ENCODE measurements at regions not wholly inside any gene's neighbourhood (a gene's known extent, or its start where the extent isn't known, plus 50 kb on each side); places are given as distances from the start of the nearest gene placed in this dataset.

DNA sequence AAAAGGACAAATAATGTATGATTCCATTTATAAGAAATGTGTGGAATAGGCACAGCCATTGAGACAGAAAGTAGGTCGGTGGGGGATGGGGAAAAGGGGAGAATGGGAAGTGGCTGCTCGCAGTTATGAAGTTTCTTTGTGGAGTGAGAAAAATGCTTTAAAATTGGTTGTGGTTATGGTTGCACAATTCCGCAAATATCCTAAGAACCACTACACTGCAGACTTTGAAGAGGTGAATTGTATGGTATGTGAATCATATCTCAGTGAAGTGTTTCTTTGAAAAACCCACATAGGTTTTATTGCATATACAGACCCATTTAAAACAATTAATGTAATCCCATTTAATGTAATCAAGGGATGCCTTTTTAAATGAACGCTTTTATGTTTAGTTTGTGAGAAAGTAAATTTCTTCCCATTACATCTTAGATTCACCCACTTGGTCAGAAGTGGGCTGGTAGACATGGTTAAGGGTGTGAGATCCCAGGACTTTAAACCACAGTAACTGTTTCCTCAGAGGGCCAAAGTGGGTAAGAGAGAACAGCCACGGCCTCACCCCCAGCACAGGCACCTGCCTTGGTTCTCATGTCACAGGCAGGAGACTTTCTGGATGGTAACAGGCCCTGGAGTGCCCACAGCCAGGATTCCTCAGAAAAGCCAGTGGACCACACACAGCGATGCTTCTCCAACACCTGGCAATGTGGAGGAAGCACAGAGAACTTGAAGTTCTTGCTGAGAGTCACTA lies 119.3 kb upstream of the GJB6 start:
- no peak for DNase-seq

DNA sequence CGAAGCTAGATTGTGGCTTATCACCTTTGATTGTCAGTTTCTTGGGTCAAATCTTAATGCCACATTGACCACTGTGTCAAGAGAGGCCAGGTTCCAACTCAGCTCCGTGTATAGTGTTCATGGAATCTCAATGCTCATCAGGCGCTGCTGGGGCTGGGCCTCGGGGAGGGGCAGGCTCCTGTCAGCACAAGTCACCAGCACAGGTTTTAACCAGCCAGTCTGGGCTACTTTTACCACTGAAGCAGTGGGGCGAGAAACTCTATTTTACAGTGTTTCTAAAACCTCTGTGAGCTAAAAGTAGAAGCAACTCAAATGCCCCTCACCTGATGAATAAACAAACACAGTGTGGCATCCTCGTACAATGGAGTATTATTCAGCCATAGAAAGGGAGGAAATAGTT lies 118.7 kb upstream of the GJB6 start:
- no peak for DNase-seq

DNA sequence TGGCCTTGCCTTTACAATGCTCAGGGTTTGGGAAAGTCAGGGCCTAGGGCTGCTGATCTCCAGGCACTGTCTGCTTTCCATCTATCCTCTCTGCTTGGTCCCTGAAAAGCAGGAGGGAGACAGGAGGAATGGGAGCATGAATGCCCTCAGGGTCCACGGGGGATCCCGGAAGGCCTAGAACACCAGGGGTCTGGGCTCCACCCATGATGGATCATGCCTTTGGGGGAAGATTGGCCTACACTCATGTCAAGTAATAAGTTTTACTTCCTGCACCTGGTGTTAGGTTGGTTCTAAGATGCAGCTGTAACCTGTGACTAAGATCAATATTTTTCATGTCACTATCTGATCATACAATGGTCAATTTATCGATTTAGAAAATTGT lies 118.3 kb upstream of the GJB6 start:
- DNase-seq, result no peak

DNA sequence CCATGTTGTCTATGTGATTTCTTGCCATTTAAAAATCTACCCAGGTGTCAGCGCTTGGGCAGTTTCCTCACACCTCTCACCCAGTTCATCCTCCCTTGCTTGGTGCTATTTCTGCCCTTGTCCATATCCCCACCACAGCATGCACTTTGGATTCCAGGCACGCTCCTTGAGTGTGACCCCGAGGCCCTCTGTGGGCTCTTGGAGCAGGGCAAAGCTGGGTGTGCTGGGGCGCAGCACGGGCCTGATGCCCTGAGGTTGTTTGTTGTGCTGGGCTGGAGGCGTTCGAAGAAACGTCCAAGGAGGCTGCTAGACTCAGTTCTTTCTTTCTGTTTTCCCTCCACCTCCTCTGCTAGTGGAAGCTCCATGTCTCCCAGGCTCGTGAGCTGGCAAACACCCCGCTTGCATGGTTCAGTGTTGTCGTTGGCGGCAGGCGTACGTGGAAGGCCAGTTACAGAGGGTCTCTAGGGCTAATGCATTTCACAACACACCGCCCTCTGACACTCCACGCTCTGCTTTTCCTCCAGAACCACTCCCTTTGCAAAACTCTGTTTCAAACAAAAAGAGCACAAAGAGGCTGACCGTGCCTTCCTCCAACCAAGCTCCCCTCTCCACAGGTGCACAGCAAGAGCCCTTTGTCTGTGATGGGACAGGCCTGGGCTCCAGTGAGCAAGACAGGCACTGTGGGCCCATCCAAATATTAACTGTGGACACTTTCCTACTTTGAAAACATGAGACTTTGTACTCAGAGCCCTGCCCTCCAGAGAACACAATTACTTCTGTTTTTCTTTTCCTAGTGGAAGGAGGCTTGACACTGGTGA lies 117.7 kb upstream of the GJB6 start:
- DNase-seq, result no peak

DNA sequence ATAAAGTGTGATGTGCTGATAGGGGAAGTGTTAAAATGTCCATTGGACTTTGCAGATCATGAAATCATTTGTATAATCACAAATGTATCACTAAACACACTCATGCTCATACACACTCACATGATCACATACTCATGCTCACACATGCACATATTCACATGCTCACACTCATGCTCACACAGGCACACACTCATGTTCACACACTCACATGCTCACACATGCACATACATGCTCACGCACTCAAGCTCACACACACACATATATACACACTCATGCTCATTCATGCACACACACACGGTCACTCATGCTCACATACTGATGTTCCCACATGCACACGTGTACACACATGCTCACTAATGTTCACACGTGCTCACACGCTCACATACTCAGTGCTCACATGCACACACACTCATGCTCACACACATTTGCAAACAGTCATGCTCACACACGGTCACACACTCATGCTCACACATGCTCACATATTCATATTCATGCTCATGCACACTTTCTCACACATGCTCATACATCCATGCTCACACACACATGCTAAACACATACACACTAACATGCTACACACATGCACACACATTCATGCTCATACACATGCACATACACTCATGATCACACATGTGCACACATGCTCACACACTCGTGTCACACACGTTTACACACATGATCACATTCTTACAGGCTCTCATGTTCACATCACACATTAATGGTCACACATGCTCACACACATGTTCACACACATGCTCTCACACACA lies 116.7 kb upstream of the GJB6 start:
- DNase-seq, result no peak

DNA sequence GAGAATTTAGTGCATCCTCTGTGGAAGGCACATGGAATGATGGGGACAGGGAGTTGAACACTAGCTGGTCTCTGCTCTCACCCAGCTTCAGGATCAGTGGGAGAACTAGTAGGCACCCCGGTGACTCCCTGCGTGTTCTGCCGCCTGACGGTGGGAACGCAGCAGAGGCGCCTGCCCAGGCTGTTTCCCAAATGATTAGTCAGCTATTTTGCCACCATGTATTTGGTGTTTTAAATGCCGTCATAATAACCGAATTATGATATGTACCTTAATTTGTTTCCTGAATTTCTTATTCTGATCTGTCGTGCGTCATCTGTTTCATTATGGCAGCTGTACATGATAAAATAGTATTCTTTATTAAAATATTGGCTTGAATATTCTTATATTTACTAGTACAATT lies 115.9 kb upstream of the GJB6 start:
- no peak for DNase-seq

DNA sequence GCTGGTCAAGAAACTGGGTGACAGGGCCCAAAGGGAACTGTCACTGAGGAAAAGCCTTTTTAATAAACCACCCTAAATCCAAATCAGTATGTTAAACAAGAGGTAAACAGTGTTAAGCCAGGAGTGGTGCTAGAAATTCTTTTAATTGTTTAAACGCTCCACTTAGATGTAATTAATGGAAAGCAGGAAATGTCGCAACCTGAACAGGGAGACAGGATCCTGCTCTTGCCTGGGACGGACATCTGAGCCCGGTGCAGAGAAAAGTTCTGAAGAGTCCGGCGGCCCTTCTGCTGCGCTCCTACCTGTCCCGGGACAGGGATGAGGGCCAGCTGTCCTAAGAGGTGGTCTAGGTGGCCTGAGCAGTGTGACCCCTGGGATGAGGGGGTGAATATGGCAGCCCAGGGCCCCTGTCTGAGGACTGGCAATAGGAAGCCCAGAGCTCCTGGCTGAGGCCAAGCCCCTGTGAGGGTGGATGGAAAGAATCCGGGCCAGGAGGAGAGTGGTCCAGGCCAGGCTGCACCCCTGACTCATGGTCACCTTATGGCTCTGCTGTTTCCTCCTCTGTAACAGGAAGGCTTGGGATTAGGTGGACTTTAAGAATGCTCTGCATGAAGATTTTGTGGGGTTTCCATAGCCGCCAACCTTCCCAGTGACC lies 112.8 kb upstream of the GJB6 start:
- no peak for DNase-seq

DNA sequence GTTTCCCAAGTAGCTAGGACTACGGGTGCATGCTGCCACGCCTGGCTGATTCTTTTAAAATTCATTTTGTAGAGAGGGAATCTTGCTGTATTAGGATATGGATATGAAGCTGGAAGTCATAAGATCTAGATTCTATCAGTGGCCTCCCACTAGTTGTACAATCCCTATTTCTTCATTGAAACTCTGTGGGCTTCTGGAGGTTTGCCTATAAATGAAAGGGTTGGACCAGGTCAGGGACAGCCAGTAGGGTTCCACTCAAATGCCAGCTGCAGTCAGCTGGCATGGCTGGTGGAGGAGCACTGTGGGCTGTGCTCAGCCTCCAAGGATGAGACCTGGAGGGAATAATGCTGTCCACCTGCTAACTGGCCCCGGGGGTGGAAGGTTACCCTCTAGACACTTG lies 110.2 kb upstream of the GJB6 start:
- no peak for DNase-seq

DNA sequence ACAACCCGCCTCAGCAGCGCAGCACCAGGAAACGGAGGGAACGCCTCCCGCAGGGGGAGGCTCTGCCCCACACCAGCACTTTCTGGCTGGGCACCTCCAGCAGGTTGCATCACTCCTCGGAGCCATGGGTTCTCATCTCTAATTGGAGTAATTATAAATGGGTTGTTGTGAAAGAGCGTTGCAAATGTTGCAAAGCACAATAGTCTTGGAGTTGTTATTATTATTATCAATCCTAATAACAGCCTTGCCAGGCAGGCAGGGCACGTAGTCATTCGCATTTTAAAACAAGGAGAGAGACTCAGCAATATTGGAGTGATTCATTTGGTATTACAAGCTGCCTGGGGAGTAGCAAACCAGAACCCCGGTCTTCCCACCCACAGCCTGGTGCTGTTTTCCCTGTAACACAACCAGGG lies 108.6 kb upstream of the GJB6 start:
- DNase-seq, result no peak

DNA sequence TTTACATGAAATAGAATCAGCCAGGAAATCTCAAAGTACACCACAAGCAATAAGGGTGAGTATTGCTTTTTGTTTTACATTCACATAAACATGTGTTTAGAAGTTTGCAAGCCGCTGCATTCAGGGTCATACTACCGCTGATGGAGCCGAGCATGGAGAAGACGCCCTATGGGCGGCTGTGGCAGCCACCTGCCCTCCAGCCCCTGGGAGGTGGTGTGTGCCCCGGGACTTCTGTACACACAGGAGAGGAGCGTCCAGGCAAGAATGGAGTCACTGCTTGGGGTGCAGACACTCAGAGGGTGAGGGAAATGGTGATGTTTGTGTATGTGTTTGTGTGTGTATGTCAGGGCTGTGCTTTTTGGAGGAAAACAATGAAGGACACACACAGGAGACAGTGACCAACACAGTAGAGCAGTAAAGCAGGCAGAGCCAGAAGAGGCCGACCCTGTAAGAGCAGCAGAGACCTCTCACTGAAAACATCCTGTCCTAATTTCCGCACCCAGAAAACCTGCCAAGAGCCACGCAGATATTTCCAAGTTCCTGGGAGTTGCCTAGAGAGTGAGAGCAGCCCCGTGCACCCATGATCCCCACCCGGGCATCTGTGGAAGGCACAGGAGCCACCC lies 108.1 kb upstream of the GJB6 start:
- DNase-seq, result peak; percentile 6

DNA sequence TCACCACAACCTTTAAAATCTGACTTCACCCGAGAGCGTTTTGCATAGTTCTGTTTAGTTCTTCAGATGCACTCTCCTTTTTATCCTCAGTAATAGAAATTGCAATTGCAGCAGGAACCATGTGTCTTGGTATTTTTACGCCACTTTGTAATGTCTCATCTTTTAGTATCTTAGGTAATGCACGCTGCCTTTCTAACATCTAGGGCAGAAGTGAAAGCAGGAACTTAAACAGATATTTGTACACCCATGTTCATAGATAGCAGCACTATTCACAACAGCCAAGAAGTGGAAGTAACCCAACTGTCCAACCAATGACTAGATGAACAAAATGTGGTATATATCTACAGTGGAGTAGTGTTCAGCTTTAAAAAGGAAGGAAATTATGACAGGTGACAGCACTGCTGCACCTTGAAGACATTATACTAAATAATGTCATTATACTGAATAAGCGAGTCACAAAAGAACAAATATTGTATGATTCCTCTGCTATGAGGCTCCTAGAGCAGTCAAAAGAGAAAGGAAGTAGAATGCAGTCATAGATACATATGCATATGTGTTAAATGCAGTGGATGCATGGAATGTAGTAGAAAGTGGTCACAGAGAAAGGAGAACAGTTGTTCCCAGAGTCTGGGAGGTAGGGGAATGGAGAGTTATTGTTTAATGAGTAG lies 105.9 kb upstream of the GJB6 start:
- DNase-seq, result no peak

DNA sequence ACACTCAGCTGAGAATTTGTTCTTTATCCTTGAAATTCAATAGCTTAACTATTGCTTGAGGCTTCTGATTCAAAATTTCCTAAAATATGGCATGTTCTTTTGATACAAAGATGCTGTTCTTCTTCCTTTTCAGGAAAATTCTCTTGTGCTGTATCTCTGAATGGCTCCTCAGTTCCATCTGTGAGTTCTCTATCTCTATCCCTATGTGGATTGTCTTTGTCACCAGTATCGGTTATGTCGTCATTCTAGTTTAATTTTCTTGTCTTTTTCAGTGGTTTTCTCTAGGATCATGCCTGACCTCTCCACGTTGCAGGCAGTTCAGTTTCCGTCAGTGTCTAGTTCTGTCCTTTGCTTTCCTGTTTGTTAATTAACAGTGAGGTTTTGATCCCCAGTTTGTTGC lies 104.6 kb upstream of the GJB6 start:
- no peak for DNase-seq

DNA sequence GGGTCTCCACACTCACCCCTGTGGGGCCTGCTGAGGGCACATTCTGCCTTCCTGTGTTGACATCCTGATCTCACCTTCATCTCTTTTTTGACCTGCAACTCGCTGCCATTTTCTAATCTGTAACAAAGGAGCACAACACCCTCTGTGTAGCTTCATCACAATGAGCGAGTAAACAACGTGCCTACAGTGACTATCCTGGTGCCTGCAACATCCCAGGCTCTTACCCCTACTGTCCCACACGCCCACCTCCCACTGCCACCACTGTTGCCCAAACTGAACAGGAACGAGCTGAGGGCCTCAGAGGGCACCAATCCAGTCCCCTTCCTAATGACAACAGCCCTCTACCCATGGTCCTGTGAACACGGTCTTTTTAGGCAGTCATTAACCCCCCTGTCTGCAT lies 102.2 kb upstream of the GJB6 start:
- no peak for DNase-seq

DNA sequence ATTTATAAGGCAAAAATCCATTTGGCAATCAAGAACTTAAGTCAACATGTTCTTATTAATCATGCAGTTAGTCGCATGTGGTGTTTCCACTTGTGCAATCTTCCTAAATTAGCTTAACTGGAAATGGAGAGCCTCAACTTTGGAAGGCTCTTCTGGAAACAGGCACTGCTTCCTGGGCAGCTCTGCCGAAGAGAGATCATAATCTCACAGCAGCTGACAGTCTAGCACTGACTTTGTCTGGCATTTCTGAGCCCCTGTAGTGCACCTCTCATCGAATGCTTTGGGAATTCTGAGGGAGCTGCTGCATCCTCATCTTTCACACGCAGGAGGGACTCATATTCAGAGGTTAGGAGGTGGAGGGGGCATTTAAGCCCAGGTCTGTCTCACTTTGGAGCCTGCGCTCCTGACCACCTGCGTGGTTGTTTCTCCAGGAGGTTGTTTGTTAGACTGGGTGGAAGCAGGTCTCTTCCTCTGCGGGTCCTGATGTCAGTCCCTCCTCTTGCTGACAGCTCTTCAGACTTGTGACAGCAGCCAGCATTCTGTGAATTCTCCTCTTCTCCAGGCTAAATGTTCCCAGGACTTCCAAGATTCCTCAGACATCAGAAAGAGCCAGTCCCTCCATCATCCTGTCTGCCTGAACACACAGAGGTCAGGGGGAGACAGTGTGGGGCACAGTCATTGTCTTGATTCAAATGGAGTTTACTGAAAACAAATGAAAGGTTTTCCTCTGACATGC lies 100.4 kb upstream of the GJB6 start:
- DNase-seq, result no peak

DNA sequence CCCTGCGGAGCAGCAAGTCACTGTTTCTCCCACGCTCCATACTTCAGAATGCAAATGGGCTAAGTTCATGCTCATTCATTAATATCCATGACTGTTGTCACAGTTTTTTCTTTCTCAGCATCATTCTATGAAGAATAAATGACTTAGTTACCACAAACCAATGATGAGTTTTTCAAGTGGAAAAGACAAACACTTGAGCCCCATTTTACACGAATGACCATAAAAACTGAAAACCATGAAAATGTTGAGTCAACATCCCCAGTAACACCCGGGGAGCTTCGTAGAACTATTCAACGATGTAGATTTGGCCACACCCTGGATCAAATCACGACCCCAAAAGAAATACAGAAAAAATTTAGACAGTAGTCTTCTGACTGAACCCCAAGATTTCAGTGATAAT lies 99.8 kb upstream of the GJB6 start:
- DNase-seq, result no peak

DNA sequence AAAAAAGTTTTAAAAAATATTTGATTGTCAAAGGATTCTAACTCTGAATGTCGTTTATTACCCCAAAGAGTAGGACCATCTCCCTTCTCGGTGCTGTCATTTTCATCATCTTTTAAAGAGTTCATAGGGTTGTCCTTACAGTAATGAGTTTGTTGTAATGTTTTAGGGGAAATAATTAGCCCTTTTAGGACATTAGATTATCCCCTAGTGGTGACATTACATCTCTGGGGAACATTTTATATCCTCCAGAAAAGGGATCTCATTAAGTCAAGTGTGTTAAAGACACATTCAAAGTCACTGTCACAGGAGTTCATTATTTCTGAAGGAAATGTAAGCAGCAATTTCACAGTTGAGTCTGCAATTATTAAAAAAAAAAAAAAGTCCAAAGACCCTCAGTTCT lies 99.3 kb upstream of the GJB6 start:
- DNase-seq, result no peak

DNA sequence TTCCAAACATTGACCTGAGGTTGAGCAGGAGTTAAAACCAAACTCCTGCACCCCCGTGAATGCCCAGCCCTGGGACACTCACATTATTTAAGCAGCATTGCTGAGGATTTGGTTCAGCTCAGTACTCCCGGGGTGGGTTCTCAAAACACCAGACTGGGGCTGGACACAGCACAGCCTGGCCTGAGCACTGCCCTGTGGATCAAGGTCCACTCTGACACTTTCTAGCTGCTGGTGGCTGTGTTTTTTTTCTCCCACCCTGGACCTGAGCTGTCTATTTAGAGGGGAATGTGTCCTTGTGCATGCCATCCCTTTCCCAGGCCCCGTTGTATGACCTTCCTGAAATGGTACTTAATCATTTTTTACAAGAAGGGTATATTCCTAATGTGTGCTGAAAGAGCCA lies 94.7 kb upstream of the GJB6 start:
- DNase-seq, result no peak

DNA sequence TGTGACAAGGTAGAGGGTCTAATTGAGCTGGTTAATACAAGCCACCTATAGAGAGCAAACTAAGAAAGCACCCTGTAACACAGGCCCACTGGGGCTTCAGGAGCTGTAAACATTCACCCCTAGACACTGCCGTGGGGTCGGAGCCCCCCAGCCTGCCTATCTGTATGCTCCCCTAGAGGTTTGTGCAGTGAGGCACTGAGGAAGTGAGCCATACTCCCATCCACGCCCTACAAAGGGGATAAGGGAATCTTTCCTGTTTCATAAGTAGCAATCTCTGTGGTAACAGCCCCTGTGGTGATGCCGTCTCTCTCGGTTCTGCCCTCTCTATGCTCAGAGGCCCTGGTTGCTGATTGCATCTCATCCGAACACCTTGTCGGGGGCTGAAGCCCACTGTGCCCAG lies 94.2 kb upstream of the GJB6 start:
- DNase-seq, result no peak

DNA sequence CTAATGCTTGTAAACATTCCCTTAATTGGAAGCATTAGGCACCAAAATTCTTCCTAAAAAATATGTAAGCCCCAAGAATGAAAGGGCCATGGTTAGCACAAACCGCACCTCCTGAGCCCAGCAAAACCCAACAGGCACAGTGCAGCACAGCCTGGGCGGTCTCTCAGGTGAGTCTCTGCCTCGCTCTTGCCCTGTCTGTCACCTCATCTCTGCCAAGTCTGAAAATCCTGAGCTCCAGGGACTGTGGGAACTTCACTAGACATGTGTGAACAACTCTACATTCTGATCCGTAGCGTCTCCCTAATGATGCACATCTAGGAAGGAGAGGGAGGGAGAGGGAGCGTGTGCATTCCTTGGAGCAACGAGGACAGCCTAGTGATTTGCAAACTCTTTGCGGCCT lies 88.8 kb upstream of the GJB6 start:
- no peak for DNase-seq

DNA sequence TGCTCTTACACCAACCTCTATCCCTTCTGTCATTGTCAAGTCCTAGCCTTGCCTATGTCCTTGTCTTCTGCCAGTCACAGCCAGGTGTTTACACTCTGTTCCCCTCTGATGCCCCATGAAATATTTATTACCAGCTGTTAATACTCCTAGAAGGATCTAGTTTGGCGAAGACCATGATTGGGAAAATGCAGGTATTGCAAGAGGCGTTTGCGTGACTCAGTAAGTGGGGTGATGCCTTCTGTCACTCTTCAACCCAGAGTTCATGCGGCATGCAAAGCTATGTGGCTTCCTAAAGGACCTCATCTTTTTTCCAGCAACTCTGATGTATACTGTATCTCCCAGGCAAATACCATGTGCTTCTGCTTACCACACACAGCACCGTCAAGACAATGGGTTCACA lies 81.8 kb upstream of the GJB6 start:
- no peak for DNase-seq

DNA sequence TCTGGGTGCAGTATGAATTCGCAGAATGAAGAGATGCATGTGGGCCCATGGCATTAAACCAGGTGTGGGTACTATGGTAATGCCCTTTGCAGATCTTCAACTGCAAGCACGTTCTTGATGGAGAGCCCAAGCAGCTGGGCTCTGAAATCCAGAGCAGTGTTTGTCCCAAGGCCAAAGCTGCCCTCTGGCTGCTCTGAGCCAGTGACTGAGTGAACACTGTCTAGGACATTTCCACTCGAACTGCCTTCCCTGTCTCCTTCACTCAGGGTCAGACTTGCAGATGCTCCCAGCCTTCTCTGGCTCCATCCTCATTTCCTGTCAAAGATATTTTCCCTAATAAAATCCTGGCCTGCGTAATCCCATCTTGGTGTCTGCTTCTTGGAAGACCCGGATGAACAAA lies 80.2 kb upstream of the GJB6 start:
- no peak for DNase-seq

All from hindlimb muscle (tissue), 1 donor.